Uterus (tissue), 3 donors: ENCODE measurements at regions not wholly inside any gene's neighbourhood (a gene's known extent, or its start where the extent isn't known, plus 50 kb on each side); places are given as distances from the start of the nearest gene placed in this dataset.
A peak's percentile ranks its signal among the peaks of the same experiment; 100 is the strongest.
"Not testable (repeated sequence)": the region's sequence is repeated elsewhere in the genome, so short reads cannot be mapped to it uniquely, and the experiment has no call there.

Experiments
- DNase-seq, 2 donors: peaks; one replicate each; pipeline ENCODE4 v3.0.0-alpha.2; 2019 to 2020
- H3K27ac ChIP-seq, 2 donors: fragments of 200-600 bp; sonication (generic); 1 replicate in 1 of 2; 2 replicates in 1 of 2; pipeline ENCODE4 v1.5.1; 2016 to 2018
- H3K27me3 ChIP-seq, 2 donors: fragments of 200-600 bp; sonication (generic); one replicate each; pipeline ENCODE4 v1.5.1; 2018 to 2019; ENCODE audit warnings: control low read depth in 1 of 2
- H3K36me3 ChIP-seq, 2 donors: fragments of 200-600 bp; sonication (generic); one replicate each; pipeline ENCODE4 v1.5.1; 2019; ENCODE audit warnings: control low read depth in 1 of 2
- H3K4me1 ChIP-seq, 2 donors: fragments of 200-600 bp; sonication (generic); one replicate each; pipeline ENCODE4 v1.5.1; 2018 to 2019; ENCODE audit warnings: control low read depth in 1 of 2
- H3K4me3 ChIP-seq, 2 donors: fragments of 200-600 bp; sonication (generic); 1 replicate in 1 of 2; 2 replicates in 1 of 2; pipeline ENCODE4 v1.5.1; 2018 to 2019; ENCODE audit warnings: mild to moderate bottlenecking in 1 of 2
- H3K9me3 ChIP-seq, 2 donors: fragments of 200-600 bp; sonication (generic); one replicate each; pipeline ENCODE4 v1.5.1; 2019; ENCODE audit warnings: control low read depth in 1 of 2
- intact Hi-C: fragments of 100-400 bp; cut with DNase I; formaldehyde crosslinking; loops from one replicate; pipeline ENCODE4 v1.15.1; 2023; ENCODE audit warnings: low total_unique reads
- donor health status: DM: yes; HTN: yes; CAD: no.

- H3K9me3 ChIP-seq, H3K27me3 ChIP-seq, intact Hi-C loops, H3K4me3 ChIP-seq, DNase-seq, H3K27ac ChIP-seq, H3K36me3 ChIP-seq, H3K4me1 ChIP-seq: not testable (repeated sequence)
Measured at GRCh38 chr9:63328313-63328712, 1956.7 kb downstream of the FOXD4L5 start.

GRCh38 chr9:63327211-63327610, 1957.8 kb downstream of the FOXD4L5 start:
- H3K36me3 ChIP-seq, H3K4me3 ChIP-seq, intact Hi-C loops: not testable (repeated sequence)

DNA sequence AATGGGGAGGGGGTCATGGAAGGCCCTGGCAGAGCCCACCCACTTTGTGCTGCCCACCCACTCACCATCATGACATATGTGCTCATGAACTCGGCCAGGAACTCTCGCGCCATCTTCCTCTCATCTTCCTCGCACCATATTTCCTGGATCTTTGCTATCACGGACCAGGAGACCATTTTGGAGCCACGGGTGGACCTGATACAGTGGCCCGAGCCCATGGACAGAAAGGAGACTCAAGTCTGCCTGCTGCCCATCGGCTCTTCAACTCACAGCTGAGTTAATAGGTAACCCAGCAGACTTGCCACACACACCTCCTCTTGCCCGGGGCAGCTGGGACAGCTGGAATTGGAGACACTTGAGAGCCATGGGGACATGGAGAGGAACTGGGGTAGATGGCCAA, 1958.3 kb downstream of the FOXD4L5 start:
- H3K27me3 ChIP-seq, H3K9me3 ChIP-seq, H3K27ac ChIP-seq, DNase-seq, H3K4me3 ChIP-seq, H3K4me1 ChIP-seq, intact Hi-C loops, H3K36me3 ChIP-seq: not testable (repeated sequence)

More at GRCh38 chr9:63327211-63327610, 1957.8 kb downstream of the FOXD4L5 start:
- not testable (repeated sequence) for H3K4me1 ChIP-seq, H3K9me3 ChIP-seq, H3K27ac ChIP-seq, H3K27me3 ChIP-seq, DNase-seq

DNA sequence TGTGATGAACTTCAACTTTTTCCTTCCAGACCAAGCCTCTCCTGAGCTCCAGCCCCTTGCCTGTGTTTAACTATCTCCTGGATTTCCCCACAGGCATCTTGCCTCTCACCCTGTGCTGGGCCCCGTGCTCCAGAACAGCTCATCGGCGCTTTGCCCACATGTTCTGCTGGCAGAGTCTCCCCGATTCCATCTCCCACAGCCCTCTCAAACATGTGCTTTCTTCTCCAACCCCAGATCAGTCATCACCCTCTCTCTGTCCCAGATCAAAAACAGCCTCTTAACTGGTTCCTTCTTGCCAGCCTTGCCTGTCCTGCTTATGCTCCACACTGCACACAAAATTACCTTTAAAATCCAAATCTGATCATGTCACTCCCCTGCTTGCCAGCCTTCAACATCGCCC, 1959.3 kb downstream of the FOXD4L5 start:
- H3K36me3 ChIP-seq, H3K27me3 ChIP-seq, H3K4me1 ChIP-seq, DNase-seq, intact Hi-C loops, H3K27ac ChIP-seq, H3K9me3 ChIP-seq, H3K4me3 ChIP-seq: not testable (repeated sequence)

- DNase-seq, intact Hi-C loops: not testable (repeated sequence)
Measured at GRCh38 chr9:63318093-63318492, 1966.9 kb downstream of the FOXD4L5 start.

GRCh38 chr9:63315387-63315786, 1969.6 kb downstream of the FOXD4L5 start:
- H3K9me3 ChIP-seq, H3K36me3 ChIP-seq, H3K27ac ChIP-seq, H3K4me3 ChIP-seq, H3K27me3 ChIP-seq, H3K4me1 ChIP-seq, DNase-seq, intact Hi-C loops: not testable (repeated sequence)

More at GRCh38 chr9:63318093-63318492, 1966.9 kb downstream of the FOXD4L5 start:
- H3K4me3 ChIP-seq, H3K4me1 ChIP-seq, H3K27me3 ChIP-seq, H3K9me3 ChIP-seq, H3K36me3 ChIP-seq, H3K27ac ChIP-seq: not testable (repeated sequence)

GRCh38 chr9:63296848-63297247, 1988.2 kb downstream of the FOXD4L5 start:
- H3K27me3 ChIP-seq, H3K4me1 ChIP-seq, H3K27ac ChIP-seq, intact Hi-C loops, H3K4me3 ChIP-seq, DNase-seq, H3K36me3 ChIP-seq, H3K9me3 ChIP-seq: not testable (repeated sequence)

DNA sequence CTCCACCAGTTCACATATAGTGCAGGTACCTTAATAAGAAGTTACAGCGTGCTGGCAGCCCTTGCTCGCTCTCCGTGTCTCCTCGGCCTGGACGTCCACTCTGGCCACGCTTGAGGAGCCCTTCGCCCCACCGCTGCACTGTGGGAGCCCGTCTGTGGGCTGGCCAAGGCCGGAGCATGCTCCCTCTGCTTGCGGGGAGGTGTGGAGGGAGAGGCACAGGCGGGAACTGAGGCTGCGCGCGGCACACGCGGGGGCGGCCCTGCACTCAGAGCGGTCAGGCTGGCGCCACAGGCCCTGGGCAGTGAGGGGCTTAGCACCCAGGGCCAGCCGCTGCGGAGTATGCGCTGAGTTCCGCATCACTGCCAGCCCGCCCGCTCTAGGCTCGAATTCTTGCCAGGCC, 1988.6 kb downstream of the FOXD4L5 start:
- H3K36me3 ChIP-seq, H3K27me3 ChIP-seq, DNase-seq, H3K9me3 ChIP-seq, intact Hi-C loops, H3K4me1 ChIP-seq, H3K4me3 ChIP-seq, H3K27ac ChIP-seq: not testable (repeated sequence)

DNA sequence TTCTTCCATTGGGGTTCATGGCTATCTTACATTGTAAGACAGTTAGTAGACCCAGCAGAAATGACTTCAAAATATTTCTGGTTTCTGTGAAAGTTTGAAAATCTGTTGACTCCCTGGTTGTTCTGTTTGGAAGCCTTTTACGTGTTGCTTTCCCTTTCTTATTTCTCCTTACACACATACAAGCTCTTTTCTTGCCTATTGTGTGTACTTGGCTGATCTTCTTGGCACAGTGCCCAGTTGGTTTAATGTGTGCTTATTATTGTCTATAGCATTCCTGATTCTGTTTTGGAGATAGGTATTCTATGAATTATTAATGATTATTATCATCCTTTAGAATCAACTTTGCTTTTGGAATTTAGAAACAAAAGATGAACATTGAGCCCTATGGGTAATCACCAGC, 1995.0 kb downstream of the FOXD4L5 start:
- intact Hi-C loops, H3K27ac ChIP-seq, H3K36me3 ChIP-seq, H3K9me3 ChIP-seq, H3K4me1 ChIP-seq, H3K4me3 ChIP-seq, H3K27me3 ChIP-seq: not testable (repeated sequence)
- DNase-seq = peak in 1 of 2 donors; percentile 16
